ENCODE measurements at regions not wholly inside any gene's neighbourhood (a gene's known extent, or its start where the extent isn't known, plus 50 kb on each side); places are given as distances from the start of the nearest gene placed in this dataset.

DNA sequence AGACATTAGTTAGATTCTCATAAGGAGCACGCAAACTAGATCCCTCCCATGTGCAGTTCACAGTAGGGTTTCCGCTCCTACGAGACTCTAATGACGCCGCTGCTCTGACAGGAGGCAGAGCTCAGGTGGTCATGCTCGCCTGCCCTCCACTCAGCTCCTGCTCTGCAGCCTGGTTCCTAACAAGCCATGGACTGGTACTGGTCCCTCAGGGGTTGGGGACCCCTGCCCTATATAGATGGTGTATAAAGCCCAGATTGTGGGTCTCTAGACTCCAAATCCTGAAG, 52.1 kb upstream of the LYRM9 start:
- TF ChIP-seq, protein P1, sequence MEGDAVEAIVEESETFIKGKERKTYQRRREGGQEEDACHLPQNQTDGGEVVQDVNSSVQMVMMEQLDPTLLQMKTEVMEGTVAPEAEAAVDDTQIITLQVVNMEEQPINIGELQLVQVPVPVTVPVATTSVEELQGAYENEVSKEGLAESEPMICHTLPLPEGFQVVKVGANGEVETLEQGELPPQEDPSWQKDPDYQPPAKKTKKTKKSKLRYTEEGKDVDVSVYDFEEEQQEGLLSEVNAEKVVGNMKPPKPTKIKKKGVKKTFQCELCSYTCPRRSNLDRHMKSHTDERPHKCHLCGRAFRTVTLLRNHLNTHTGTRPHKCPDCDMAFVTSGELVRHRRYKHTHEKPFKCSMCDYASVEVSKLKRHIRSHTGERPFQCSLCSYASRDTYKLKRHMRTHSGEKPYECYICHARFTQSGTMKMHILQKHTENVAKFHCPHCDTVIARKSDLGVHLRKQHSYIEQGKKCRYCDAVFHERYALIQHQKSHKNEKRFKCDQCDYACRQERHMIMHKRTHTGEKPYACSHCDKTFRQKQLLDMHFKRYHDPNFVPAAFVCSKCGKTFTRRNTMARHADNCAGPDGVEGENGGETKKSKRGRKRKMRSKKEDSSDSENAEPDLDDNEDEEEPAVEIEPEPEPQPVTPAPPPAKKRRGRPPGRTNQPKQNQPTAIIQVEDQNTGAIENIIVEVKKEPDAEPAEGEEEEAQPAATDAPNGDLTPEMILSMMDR (IDR thresholded peaks at IDR 0.05), result no peak
- TF ChIP-seq, protein P2, sequence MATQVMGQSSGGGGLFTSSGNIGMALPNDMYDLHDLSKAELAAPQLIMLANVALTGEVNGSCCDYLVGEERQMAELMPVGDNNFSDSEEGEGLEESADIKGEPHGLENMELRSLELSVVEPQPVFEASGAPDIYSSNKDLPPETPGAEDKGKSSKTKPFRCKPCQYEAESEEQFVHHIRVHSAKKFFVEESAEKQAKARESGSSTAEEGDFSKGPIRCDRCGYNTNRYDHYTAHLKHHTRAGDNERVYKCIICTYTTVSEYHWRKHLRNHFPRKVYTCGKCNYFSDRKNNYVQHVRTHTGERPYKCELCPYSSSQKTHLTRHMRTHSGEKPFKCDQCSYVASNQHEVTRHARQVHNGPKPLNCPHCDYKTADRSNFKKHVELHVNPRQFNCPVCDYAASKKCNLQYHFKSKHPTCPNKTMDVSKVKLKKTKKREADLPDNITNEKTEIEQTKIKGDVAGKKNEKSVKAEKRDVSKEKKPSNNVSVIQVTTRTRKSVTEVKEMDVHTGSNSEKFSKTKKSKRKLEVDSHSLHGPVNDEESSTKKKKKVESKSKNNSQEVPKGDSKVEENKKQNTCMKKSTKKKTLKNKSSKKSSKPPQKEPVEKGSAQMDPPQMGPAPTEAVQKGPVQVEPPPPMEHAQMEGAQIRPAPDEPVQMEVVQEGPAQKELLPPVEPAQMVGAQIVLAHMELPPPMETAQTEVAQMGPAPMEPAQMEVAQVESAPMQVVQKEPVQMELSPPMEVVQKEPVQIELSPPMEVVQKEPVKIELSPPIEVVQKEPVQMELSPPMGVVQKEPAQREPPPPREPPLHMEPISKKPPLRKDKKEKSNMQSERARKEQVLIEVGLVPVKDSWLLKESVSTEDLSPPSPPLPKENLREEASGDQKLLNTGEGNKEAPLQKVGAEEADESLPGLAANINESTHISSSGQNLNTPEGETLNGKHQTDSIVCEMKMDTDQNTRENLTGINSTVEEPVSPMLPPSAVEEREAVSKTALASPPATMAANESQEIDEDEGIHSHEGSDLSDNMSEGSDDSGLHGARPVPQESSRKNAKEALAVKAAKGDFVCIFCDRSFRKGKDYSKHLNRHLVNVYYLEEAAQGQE (IDR thresholded peaks at IDR 0.05; ENCODE audit: low read depth, low read length), result no peak
- TF ChIP-seq, protein P3, sequence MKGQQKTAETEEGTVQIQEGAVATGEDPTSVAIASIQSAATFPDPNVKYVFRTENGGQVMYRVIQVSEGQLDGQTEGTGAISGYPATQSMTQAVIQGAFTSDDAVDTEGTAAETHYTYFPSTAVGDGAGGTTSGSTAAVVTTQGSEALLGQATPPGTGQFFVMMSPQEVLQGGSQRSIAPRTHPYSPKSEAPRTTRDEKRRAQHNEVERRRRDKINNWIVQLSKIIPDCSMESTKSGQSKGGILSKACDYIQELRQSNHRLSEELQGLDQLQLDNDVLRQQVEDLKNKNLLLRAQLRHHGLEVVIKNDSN (IDR thresholded peaks at IDR 0.05; ENCODE audit: borderline replicate concordance, low read depth), result no peak
- TF ChIP-seq JUND (IDR thresholded peaks at IDR 0.05) (no peak), NFIC (IDR thresholded peaks at IDR 0.05; ENCODE audit: borderline replicate concordance) (no peak), RFX5 (IDR thresholded peaks at IDR 0.05; ENCODE audit: low read length) (no peak), TAF1 (IDR thresholded peaks at IDR 0.05; ENCODE audit: borderline replicate concordance, low read depth, low read length) (no peak), EZH2phosphoT487 (IDR thresholded peaks at IDR 0.05; ENCODE audit: borderline replicate concordance, low read depth) (no peak), TCF12 (IDR thresholded peaks at IDR 0.05) (no peak)
- TF ChIP-seq, protein P4, sequence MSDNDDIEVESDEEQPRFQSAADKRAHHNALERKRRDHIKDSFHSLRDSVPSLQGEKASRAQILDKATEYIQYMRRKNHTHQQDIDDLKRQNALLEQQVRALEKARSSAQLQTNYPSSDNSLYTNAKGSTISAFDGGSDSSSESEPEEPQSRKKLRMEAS (IDR thresholded peaks at IDR 0.05; ENCODE audit: low read depth), result no peak

Data from SK-N-SH (cell line).